Neural progenitor cell (in vitro differentiated cells): ENCODE measurements at regions not wholly inside any gene's neighbourhood (a gene's known extent, or its start where the extent isn't known, plus 50 kb on each side); places are given as distances from the start of the nearest gene placed in this dataset.

Source experiments
- CTCF ChIP-seq: fragments of 200-600 bp; sonication (generic); IDR thresholded peaks from 2 replicates; pipeline ENCODE4 v1.5.1; 2017; ENCODE audit warnings: antibody characterized with exemption, mild to moderate bottlenecking
- EZH2phosphoT487 ChIP-seq: fragments of 200-600 bp; sonication (generic); IDR thresholded peaks from 2 replicates; pipeline ENCODE4 v1.6.1; 2017; ENCODE audit warnings: antibody characterized with exemption

GRCh38 chr4:125808022-125808421, 493.3 kb downstream of the FAT4 start:
- TF ChIP-seq CTCF (no peak), EZH2phosphoT487 (no peak)
